ENCODE measurements at regions not wholly inside any gene's neighbourhood (a gene's known extent, or its start where the extent isn't known, plus 50 kb on each side); places are given as distances from the start of the nearest gene placed in this dataset.
A peak's percentile ranks its signal among the peaks of the same experiment; 100 is the strongest.
"Not testable (repeated sequence)": the region's sequence is repeated elsewhere in the genome, so short reads cannot be mapped to it uniquely, and the experiment has no call there.

DNA sequence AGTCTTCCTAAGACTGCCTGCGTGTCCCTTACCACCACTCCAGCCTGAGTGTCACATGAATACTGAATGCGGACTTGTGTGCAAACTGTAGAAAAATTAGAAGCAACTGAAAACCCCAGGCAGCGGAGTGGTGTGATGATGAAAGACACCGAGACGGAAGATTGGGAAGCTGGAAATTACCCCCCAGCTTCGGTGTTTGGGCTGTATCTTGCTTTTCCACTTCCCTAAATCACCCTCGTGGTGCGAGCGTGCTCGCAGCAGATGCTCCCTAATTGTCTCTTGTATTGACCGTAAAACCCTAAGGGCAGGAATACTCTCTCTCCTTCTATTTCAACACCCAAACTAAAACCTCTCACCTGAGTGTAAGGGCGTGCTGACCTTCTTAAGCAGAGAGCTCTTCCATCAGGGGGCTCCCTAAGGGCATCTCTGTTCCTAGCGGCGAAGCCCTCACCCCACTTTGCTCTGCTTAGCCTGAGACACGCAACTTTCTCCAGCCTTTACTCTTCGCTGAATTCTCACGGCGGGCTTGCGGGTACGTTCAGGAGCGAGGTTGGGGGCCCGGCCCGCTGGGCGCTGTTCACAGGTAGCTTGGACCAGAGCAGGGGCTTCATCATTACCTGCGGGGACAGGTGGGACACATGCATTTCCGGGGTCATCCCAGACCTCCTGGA is 62.4 kb downstream of the CRYBB2 start:
- Mint-ChIP-seq H3K36me3 (no peaks in the 10 kb centered on the region), H3K27me3 (peaks cover 73% of the 10 kb centered on the region), H3K4me1 (peaks cover 10% of the 10 kb centered on the region), H3K4me3 (peak overlapping the region; percentile 26), H3K27ac (no peak overlapping the region), H3K9me3 (no peaks in the 10 kb centered on the region)
- no peak for DNase-seq

DNA sequence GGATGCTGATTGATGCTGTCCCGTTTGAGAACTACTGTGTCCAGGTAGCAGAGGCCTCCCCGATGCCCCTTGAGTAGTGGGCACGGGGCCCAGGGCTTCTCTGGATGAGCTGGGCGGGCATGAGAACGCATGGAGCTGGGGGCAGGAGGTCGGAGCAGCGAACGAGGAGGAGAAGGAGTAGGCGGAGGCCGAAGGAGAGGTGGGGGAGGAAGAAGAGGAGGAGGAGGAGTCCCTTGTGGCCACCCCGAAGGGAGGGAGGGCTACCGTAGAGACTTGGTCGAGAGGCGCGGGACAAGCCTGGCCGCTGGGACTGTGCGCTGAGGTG is 62.9 kb downstream of the CRYBB2 start:
- peak overlapping the region; percentile 26 for H3K4me3 Mint-ChIP-seq
- DNase-seq: no peak
- H3K27ac Mint-ChIP-seq: no peak overlapping the region
- H3K9me3 Mint-ChIP-seq: no peaks in the 10 kb centered on the region
- no peaks in the 10 kb centered on the region for H3K36me3 Mint-ChIP-seq
- peaks cover 10% of the 10 kb centered on the region for H3K4me1 Mint-ChIP-seq
- peaks cover 73% of the 10 kb centered on the region for H3K27me3 Mint-ChIP-seq

- peak overlapping the region; percentile 54 for H3K4me3 Mint-ChIP-seq
- peaks cover 73% of the 10 kb centered on the region for H3K27me3 Mint-ChIP-seq
- H3K9me3 Mint-ChIP-seq: no peaks in the 10 kb centered on the region
- peak; percentile 5 for DNase-seq
- no peak overlapping the region for H3K27ac Mint-ChIP-seq
- peaks cover 10% of the 10 kb centered on the region for H3K4me1 Mint-ChIP-seq
- H3K36me3 Mint-ChIP-seq: no peaks in the 10 kb centered on the region
Observed at GRCh38 chr22:25282671-25283561, 63.5 kb downstream of the CRYBB2 start.

DNA sequence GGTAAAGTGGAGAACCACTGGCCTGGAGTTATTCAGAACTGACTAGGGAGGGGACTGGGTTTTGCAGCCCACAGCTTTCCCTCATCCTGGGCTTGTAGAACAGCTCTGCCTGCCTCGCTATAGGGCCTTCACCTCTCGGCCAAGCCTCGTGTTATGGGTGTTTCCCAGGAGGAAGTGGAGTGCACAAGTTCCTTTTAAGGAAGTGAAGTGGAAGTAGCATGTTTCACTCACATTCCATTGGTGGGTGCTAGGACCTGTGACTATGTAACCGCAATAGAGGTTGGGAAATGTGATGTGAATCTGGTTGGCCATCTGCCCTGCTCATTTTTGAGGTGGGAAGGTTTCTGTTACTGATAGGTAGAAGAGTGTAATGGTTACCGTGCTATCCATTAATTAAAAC is 69.0 kb downstream of the CRYBB2 start:
- not testable (repeated sequence) for H3K27ac Mint-ChIP-seq, H3K4me3 Mint-ChIP-seq

DNA sequence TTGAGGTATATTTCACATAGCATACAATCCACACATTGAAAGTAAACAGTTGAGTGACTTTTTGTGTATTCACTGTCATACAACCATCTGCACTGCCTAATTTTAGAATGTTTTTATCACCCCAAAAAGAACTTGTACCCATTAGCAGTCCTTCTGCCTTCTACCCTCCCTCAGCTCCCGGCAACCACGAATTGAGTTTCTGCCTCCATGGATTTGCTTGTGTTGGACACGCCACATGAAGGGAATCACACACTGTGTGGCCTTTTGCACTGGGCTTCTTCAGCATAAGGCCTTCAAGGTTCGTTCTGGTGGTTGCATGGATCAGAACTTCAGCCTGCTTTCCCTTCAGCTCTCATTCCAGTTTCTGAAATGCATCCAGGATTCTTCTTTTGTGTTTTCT is 82.5 kb downstream of the CRYBB2 start:
- not testable (repeated sequence) for H3K27ac Mint-ChIP-seq, DNase-seq, H3K9me3 Mint-ChIP-seq, H3K36me3 Mint-ChIP-seq, H3K4me1 Mint-ChIP-seq, H3K4me3 Mint-ChIP-seq
- H3K27me3 Mint-ChIP-seq: peaks cover 24% of the 10 kb centered on the region

More for the DNA sequence above, 69.0 kb downstream of the CRYBB2 start:
- not testable (repeated sequence) for H3K4me1 Mint-ChIP-seq, DNase-seq, H3K9me3 Mint-ChIP-seq, H3K36me3 Mint-ChIP-seq
- peaks cover 31% of the 10 kb centered on the region for H3K27me3 Mint-ChIP-seq

DNA sequence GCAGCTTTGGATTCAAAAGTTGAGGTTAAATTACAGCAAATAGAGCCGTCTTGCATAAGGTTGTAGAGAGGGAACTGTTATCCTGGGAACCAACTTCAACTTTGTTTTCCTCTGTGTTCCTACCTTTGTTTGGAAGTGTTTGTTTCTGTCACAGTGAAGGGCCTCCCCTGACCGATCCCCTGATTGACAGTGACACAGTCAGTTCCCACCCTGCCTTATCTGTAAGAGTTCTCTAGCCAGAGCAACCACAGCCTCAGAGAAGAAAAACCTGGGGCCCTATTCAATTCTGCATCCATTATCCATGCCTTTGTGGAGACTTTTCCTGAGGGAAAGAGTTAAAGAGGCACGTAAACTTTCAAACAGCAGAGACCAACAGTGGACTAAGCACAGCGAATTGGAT is 90.1 kb downstream of the CRYBB2 start:
- H3K4me3 Mint-ChIP-seq, H3K27ac Mint-ChIP-seq: not testable (repeated sequence)

DNA sequence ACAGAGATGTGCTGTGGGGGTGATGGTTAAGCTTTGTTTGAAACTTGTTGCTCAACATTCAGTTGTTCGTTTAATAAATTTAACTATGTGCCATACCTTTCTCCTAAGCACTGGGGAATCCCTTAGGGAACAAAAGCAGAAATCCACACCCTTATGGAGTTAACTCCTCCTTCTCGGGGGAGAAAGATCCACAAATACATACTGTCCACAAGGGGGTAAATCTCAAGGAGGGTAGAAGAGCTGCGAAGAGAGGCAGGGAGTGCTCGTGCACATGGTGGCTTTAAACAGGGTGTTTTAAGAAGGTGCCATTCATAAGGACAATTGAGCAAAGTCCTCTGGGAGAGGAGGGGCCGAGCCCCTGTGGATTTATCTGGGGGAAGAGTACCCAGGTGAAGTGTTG is 92.5 kb downstream of the CRYBB2 start:
- peaks cover 16% of the 10 kb centered on the region for H3K27me3 Mint-ChIP-seq
- not testable (repeated sequence) for H3K4me1 Mint-ChIP-seq, DNase-seq, H3K27ac Mint-ChIP-seq, H3K36me3 Mint-ChIP-seq, H3K4me3 Mint-ChIP-seq, H3K9me3 Mint-ChIP-seq

More for the DNA sequence above, 90.1 kb downstream of the CRYBB2 start:
- H3K36me3 Mint-ChIP-seq, DNase-seq, H3K4me1 Mint-ChIP-seq, H3K9me3 Mint-ChIP-seq: not testable (repeated sequence)
- peaks cover 16% of the 10 kb centered on the region for H3K27me3 Mint-ChIP-seq

- Mint-ChIP-seq H3K27ac (no peak overlapping the region), H3K4me3 (no peak overlapping the region), H3K36me3 (no peaks in the 10 kb centered on the region), H3K4me1 (no peaks in the 10 kb centered on the region), H3K9me3 (no peaks in the 10 kb centered on the region), H3K27me3 (no peaks in the 10 kb centered on the region)
- no peak for DNase-seq
Observed at GRCh38 chr22:25318081-25318823, 98.8 kb downstream of the CRYBB2 start.

DNA sequence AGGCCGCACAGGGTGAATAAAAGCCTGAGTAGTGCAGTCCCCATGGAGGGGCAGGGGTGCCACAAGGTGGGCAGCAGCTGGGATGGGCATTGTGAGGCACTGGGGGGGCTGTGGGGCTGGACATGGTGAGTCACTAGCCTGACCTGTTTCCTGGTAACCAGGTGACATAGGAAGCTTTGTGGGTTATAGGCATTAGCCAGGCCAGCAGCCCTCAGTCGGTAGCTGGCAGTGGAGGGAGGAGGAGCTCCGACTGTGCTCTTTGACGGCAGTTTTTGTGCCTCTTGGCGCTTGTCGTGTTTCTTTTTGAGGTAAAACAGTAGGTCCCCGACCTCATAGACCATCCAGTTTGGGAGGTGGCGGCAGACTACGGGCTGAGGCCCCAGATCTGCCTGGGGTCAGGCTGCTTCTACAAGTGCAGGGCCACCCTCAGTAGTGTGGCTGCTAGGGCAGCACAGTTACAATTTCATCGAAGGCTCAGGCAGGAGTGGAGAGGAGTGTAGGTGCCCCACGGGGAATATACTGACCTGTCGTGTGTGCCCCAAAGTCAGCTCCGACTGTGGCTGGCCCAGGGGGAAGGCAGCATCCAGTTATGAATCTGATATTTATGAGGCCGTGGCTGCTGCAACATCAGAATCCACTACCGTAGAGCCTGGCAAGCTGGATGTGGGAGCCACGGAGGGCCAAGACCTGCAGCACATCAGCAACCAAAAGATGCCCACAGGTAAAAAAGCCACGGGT is 107.7 kb downstream of the CRYBB2 start:
- no peak overlapping the region for H3K4me3 Mint-ChIP-seq
- DNase-seq: no peak
- H3K36me3 Mint-ChIP-seq: no peaks in the 10 kb centered on the region
- H3K27ac Mint-ChIP-seq: no peak overlapping the region
- no peaks in the 10 kb centered on the region for H3K9me3 Mint-ChIP-seq
- no peaks in the 10 kb centered on the region for H3K27me3 Mint-ChIP-seq
- no peaks in the 10 kb centered on the region for H3K4me1 Mint-ChIP-seq

GRCh38 chr22:25331050-25331449 is 111.6 kb downstream of the CRYBB2 start:
- no peak for DNase-seq
- Mint-ChIP-seq H3K27me3 (peaks cover 3% of the 10 kb centered on the region), H3K27ac (no peak overlapping the region), H3K36me3 (no peaks in the 10 kb centered on the region), H3K4me3 (no peak overlapping the region), H3K9me3 (peaks cover 3% of the 10 kb centered on the region), H3K4me1 (no peaks in the 10 kb centered on the region)

DNA sequence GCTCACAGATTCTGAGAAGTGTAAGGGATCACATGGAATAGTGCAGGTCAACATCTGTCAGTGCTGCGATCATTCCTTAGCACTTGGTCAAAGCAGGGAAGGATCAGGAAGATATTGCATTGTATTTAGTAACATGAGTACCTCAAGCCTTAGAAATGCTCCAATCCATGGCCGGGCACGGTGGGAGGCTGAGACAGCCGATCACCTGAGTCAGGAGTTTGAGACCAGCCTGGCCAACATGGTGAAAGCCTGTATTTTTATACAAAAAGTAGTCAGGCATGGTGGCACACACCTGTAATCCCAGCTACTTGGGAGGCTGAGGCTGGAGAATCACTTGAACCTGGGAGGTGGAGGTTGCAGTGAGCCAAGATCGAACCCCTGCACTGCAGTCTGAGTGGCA is 112.5 kb downstream of the CRYBB2 start:
- not testable (repeated sequence) for H3K4me1 Mint-ChIP-seq, H3K4me3 Mint-ChIP-seq, H3K36me3 Mint-ChIP-seq, H3K9me3 Mint-ChIP-seq, H3K27me3 Mint-ChIP-seq, DNase-seq, H3K27ac Mint-ChIP-seq

DNA sequence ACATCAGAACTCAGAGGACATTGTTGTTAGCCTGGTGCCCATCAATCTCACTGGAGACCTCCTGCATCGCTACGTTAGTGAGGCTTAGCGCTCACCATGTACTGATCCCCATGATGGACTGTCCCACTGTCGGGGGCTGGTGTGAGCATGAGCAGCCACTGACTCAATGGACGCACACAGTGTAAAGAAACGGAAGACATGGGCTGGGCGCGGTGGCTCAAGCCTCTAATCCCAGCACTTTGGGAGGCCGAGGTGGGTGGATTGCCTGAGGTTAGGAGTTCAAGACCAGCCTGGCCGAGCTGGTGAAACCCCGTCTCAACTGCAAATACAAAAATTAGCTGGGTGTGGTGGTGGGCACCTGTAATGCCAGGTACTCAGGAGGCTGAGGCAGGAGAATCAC is 112.9 kb downstream of the CRYBB2 start:
- DNase-seq: no peak
- peaks cover 3% of the 10 kb centered on the region for H3K27me3 Mint-ChIP-seq
- peaks cover 10% of the 10 kb centered on the region for H3K9me3 Mint-ChIP-seq
- H3K4me3 Mint-ChIP-seq: no peak overlapping the region
- no peak overlapping the region for H3K27ac Mint-ChIP-seq
- no peaks in the 10 kb centered on the region for H3K36me3 Mint-ChIP-seq
- H3K4me1 Mint-ChIP-seq: no peaks in the 10 kb centered on the region

DNA sequence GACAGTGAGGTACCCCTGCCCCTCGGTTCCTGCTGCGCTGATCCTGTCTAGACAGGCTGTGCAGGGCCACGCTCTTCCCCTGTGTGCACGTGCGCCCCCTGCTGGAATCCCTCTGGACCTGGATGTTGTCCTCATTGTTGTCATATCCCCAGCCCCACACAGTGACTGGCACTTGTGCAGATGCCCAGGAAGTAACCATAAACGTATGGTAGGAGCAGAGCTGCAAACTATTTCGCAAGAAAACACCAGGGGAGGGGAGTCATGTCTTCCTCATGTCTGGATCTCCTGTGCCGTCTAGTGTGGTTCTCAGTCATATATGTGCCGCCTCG is 114.7 kb downstream of the CRYBB2 start:
- Mint-ChIP-seq H3K36me3 (no peaks in the 10 kb centered on the region), H3K4me3 (no peak overlapping the region), H3K9me3 (peaks cover 15% of the 10 kb centered on the region), H3K4me1 (no peaks in the 10 kb centered on the region), H3K27ac (no peak overlapping the region), H3K27me3 (peaks cover 3% of the 10 kb centered on the region)
- DNase-seq: peak; percentile 49

DNA sequence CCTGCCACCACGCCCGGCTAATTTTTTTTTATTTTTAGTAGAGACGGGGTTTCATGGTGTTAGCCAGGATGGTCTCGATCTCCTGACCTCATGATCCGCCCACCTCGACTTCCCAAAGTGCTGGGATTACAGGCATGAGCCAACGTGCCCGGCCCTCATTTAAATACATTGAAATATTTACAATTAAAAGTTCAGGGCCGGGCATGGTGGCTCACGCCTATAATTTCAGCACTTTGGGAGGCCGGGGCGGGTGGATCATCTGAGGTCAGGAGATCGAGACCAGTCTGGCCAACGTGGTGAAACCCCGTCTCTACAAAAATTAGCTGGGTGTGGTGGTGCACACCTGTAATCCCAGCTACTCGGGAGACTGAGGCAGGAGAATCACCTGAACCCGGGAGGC is 115.2 kb downstream of the CRYBB2 start:
- not testable (repeated sequence) for H3K4me3 Mint-ChIP-seq, H3K4me1 Mint-ChIP-seq, DNase-seq, H3K36me3 Mint-ChIP-seq, H3K27ac Mint-ChIP-seq, H3K27me3 Mint-ChIP-seq
- H3K9me3 Mint-ChIP-seq: peaks cover 17% of the 10 kb centered on the region

DNA sequence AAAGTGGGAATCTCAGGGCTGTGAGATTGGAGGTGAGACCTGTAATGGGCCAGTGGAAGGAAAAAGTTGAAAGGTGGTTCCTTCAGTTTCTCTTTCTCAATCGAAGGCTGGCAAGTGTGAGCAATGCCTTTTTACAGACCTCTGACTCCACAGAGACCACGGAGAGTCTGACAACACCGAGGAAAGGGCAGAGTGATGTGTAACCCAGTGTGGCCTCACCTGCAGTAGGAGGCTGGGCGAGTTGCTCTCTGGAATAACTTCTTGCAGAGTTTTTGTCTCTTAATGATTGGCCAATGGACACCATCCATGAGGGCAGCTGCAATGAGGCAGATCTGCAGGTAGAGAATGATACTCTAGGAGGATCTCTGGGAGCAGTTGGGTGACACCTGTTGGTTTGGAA is 115.8 kb downstream of the CRYBB2 start:
- not testable (repeated sequence) for H3K36me3 Mint-ChIP-seq, H3K4me3 Mint-ChIP-seq, H3K27ac Mint-ChIP-seq, H3K4me1 Mint-ChIP-seq, H3K27me3 Mint-ChIP-seq, DNase-seq
- peaks cover 20% of the 10 kb centered on the region for H3K9me3 Mint-ChIP-seq
